HG03045 (cell line): ENCODE measurements at regions not wholly inside any gene's neighbourhood (a gene's known extent, or its start where the extent isn't known, plus 50 kb on each side); places are given as distances from the start of the nearest gene placed in this dataset.
"Not testable (repeated sequence)": the region's sequence is repeated elsewhere in the genome, so short reads cannot be mapped to it uniquely, and the experiment has no call there.

Source experiments
- ATAC-seq: cut with Tn5 transposase; IDR thresholded peaks from one replicate; pipeline ENCODE4 v1.9.1; 2021; ENCODE audit warnings: mild to moderate bottlenecking, moderate library complexity; ENCODE audit not compliant: unreplicated experiment

DNA sequence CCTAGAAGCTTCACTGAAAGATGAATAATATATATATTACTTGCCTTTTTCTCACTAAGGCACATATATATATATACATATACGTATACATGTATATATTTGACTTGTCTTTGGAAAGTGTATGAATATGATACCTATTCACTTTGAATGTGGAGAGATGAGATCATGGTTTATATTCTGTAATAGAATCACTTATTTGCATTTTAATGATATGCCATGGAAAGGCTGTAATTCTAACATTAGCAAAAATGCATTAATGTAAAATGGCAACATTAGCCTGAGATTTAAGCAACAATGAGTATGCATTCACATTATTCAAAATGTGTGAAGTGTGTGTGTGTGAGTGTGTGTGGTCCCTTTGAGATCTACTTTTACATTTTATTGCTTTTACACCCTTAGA is 54.5 kb upstream of the PRKD1 start:
- no peak for ATAC-seq

DNA sequence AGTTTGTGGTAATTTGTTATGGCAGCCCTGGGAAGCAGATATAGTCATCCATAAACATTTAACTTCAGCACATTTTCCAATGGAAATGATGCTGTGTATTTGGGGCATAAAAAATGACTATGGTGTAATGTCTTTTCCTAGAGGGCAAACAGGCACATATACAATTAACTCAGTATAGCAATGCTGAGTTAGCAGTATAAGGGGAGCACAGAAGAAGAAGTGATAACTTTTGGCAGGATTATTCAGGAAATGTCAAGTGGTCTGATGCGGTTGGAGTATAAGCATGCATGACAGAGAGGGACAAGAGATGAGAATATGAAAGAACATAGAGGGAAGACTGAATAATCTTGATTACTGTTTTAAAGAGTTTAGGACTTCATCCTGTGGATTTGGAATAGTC is 55.3 kb upstream of the PRKD1 start:
- ATAC-seq: no peak

DNA sequence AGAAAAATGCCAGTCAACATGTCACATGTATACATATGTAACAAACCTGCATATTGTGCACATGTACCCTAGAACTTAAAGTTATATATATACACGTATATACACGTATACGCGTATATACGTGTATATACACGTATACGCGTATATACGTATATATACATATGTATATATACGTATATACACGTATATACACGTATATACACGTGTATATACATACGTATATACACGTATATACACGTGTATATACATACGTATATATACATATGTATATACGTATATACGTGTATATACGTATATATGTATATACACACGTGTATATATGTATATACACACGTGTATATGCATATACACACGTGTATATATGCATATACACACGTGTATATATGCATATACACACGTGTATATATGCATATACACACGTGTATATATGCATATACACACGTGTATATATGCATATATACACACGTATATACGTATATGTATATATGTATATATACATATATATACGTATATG is 62.8 kb upstream of the PRKD1 start:
- not testable (repeated sequence) for ATAC-seq

DNA sequence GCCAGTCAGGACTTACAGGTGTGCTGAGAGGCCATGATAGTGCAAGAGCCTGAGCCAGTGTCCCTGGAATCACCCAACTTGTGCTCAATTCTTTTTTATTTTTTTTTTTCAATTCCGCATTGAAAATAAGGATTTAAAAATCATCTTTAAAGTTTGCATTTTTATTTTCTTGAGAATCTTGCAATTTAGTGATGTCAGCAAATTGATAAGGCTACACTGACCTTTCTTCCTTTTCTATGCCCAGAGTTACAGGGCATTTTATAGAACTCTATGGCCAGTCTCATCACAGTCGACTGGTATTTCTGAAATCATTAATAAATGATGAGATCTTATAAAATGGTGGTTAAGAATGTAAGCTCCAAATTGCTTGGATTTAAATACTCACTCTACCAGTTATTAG is 63.3 kb upstream of the PRKD1 start:
- ATAC-seq: no peak

DNA sequence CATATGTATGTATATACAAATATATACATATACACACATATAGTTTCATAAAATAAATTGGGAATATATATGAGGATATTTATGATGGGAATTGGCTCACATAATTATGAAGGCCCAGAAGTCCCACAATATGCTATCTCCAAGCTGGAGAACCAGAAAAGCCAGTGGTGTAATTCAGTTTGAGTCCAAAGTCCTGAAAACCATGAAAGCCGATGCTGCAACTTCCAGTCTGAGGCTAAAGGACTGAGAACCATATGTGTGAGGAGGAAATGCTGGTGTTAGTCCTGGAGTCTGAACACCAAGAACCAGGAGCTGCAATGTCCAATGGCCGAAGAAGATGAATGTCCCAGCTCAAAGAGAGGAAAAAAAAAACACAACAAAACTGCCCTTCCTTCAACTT is 65.5 kb upstream of the PRKD1 start:
- ATAC-seq: no peak

DNA sequence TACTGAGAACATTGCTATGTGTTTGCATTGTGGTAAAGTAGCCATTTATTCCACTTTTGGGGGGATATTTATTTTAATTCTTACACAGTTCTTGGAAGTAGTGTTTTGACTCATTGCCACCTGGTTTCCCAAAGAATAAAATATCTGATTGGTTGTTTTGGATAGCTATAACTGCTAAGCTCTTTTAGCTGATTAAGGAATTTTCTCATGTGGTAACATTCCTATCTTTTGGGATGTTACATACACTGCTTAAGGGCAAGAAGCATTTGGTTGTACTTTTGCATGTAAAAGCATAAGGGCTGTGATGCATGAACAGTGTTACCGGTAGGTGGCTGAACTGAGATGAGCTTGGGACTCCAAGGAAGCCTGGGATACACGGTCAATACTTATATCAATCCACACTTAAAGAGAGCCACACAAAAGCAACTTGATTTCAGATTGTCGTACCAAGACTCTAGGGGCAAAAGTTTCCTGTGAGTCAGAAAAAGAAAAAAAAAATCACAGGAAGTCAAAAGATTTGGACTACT is 71.4 kb upstream of the PRKD1 start:
- ATAC-seq: no peak

DNA sequence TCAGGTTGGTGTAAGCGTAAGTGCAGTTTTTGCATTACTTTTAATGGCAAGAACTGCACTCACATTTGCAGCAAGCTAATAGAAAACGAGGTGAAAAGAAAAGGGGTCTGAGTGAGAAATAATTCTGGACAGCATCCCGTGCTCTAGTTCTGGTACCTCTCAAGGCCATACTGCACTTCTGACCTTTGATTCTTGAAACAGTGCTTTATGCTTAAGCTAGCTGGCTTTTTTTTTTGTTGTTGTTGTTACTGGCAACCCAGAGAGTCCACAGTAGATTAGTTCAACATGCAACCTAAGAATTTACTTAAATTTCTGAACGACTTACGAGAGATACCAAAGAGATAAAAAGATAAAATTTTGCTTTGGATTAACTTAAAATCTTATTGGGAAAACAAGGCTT is 75.2 kb upstream of the PRKD1 start:
- ATAC-seq: no peak

DNA sequence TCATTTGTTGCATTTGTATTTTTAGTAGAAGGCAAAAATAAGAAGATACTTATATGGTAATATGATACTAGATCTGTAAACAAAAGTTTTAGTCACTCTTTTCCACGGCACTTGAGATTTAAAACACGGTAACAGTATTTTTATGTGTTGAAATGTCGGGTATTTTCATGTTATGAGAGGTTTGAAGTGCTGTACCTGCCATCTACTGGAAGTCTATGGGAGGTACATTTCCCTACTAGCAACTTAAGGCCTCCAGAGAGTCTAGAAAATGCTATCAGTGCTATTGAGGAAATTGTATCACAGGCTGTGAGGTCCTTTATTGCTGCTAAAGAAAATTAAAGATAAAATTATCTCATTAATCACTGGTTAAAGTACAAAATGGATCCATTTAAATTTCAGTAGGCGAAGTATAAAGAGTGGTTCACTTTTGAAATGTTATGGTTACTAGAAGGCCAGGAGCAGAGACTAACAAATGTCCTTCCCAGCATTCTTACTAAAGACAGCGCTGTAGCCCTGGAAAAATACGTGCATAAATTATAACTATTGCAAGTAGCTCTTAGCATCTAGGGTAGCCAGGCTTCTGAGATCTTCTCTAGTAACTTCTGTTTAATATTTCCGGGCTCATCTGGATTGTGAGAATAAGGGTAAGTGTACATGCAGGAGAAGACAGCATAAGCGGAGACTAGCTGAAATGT is 77.6 kb upstream of the PRKD1 start:
- no peak for ATAC-seq

DNA sequence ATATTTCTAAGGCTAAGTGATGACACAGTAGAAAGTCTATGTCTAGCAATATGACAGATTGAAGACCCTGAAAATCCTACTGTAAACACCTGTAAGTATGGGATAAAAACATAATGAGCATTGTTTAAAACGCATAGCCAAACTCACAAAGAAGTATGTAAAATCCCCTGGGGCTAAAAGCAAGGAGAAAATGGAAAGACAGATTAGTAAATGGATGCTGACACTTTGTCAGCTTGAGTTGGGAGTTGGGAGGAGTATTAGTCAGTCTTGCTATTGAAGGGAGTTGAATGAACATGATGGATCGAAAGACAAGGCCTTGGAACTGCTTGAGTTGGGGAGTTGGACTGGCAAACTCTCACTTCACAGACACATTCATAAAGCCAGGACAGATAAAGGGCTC is 79.0 kb upstream of the PRKD1 start:
- no peak for ATAC-seq

DNA sequence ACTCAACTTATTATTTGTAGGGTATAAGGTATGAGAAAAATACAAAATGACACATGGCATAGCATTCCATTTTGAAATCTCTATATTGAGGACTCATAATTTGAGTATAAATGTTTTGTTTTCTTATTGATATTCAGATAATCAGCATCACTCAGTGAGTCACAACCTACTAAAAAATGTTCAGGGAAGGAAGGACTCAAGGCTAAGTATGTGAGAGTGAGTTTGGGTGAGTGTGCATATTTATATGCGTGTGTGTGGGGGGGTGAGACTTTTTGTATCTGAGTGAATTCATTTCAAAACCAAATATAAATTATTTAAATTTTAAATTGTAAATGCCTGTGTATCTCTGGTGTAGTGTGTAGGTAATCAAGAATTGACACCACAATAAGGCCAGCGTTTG is 87.8 kb upstream of the PRKD1 start:
- no peak for ATAC-seq

DNA sequence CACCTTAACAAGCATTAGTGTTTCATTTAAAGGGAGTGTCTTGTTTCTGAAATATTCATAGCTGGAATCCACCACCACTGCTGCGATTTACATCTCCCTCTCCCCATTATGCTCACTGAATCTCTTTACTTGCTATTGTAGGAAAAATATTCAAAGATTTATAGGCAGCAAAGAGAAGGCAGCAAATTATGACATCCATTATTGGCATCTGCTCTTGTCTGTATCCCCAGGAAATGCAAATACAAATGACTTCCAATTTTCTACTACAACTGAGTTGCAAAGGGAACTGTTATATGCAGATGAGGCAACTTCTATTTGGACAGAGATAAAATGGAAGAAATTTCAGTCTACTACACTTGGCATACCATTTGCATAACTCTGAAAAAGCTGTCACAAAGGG is 88.4 kb upstream of the PRKD1 start:
- no peak for ATAC-seq

DNA sequence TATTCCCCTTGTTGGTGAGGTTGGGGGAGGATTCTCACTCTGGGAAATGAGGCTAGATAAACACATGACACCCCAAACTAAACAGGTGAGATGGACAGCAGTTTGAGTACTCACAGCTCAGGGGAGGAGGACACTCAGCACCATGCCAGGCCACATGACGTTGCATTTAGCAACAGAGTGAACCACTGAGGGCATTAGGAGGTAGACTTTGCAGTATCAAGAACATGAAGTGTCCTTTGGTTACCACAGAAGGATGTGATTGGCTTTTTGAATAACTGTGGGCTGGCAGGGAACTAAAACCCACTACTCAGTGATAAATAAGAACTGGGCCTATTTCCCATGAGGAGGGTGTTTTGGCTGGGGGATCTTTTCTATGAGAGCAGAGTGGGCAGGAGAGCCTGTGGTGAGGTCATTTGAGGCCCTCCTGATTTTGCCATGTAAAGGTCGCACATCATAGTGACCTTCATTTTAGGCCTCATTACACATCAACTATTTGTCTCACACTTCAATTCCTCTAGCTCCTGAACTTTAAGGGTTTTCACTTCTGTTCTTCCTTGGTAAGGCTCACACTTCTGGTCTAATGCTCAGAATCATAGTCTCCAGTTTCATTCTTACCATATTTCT is 89.8 kb upstream of the PRKD1 start:
- no peak for ATAC-seq

DNA sequence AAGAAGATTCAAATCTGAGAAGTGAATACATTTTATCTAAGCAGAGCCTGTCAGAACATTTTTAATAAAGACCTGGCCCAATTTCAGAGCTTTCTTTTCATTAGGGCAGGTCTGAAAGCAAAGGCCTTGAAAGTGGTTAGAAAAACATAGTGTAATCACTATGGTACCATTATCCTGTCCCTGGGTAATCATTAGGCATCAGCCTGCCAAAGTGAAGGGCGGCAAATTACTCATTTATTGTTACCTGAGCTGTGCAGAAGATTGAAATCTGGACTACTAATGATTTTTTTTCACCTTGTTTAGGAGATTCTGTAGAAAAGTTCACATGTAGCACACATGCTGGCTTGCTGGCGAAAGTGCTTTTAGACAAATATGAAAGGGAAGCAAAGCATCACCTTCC is 92.6 kb upstream of the PRKD1 start:
- no peak for ATAC-seq

DNA sequence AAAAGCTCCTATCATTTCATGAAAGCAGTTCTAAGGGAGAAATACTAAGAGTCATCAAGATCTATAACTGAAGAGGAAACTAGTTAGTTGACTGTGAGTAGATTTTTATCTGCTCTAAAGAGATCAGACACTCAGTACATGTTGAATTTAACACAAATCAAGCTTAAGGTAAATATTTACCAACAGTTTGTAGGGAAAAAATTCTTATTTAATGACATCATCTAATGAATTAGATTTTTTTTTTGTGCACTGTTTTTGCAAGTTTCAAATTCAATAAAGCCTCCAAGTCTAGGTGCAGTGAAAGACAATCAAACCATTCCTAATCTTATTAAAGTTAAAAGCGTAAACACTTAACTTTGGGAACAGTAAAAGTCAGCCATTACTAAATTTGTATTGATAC is 93.0 kb upstream of the PRKD1 start:
- ATAC-seq: no peak

DNA sequence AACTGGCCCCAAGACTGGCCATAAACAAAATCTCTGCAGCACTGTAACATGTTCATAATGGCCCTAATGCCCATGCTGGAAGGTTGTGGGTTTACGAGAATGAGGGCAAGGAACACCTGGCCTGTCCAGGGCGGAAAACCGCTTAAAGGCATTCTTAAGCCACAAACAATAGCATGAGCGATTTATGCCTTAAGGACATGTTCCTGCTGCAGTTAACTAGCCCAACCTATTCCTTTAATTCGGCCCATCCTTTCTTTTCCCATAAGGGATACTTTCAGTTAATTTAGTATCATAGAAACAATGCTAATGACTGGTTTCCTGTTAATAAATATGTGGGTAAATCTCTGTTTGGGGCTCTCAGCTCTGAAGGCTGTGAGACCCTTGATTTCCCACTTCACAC is 95.7 kb upstream of the PRKD1 start:
- ATAC-seq: not testable (repeated sequence)

DNA sequence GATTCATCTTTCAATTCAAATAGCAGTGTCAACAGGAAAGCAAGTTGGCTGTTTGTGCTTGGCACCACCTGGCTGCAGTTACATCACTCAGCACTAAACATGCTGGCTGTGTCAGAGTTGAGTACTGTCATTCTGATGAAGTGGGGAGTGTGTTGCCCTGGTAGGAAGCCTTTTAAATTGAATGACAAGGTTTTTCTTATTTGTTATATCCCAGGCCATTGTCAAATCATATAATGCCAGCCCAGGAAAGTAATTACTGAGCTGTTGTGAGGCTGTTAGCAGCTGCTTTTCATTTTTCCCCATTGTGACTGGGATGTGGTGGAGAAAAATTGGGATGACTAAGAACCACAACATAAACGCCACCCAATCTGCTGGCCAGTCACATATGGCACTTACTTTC is 106.5 kb upstream of the PRKD1 start:
- ATAC-seq: no peak

DNA sequence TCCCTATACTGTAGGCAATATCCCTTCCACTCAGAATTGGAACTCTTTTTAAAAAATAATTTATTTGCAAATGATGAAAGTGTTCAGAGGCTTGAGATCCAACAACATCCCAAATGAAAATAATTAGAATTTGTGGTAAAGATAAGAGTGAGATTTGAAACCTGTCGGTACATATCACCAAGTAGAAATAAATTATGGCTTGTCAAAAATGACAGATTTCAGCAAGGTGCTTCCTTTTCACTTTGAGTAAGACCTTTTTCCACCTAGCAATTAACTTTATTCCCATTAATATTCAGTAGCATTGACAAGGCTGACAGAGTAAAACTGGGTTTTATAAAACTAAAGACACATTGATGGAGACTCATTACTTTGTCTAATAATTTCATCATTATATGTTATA is 107.7 kb upstream of the PRKD1 start:
- no peak for ATAC-seq

DNA sequence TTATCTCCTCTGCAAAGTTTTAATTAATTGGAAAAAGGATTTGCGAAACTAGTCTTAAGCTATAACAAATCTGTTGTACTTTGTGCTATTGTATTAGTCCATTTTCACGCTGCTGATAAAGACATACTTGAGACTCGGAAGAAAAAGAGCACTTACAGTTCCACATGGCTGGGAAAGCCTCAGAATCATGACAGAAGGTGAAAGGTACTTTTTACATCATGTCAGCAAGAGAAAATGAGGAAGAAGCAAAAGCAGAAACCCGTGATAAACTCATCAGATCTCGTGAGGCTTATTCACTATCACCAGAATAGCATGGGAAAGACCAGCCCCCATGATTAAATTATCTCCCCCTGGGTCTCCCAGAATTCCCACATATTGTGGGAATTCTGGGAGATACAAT is 118.1 kb upstream of the PRKD1 start:
- no peak for ATAC-seq

DNA sequence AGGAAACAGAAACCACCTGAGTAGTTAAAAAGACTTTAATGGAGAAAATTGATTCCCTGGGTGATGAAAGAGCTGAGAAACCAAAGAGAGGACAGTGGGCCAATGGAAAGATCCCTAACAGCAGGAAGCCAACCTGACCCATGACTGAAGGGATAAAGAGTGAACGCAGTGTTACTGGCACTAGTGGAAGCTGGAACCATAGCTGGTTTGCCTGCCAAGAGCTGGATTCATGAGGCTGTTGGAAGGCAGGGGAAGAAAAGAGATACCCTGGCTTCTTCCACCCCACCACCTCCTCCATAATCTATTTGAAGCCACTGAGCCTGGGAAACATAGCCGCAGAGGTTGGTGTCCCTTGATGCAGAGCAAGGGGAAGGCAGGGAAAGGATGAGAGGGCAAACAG is 125.5 kb upstream of the PRKD1 start:
- no peak for ATAC-seq

DNA sequence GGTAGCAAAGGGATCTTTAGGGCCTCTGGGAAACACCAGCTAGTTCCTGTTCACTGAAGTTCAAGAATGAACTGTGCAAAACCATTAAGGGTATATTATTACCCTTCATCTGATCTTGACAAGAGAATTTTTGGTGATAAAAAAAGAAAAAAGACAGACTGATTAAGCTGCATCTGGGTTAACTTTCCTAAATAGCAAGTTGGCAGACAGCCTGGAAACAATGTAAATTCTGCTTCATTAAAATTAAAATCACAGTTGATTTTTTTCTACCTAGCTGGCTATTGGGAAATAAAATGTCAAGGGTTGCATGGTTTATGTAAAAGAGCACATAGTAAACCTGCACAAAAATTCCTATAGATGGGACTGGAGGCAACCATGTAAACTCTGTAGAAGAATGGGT is 126.6 kb upstream of the PRKD1 start:
- ATAC-seq: no peak

DNA sequence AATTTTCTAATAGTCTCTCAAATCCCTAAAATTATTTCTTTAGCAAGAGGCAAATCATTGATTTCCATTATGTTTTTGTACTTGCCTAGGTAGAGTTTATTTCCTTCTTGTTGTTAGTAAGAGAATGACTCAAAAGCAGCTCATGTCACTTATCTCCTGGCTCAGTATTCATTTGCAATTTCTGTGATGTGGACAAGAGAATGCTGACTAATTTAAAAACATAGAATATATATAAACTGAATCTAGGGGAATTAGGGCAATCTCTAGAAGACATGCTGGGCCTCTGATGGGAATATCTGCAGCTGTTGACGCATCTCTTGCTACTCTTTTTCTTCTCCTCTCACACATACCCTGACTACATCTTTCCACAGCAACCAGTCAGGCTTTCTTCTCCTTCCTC is 130.8 kb upstream of the PRKD1 start:
- ATAC-seq: no peak

DNA sequence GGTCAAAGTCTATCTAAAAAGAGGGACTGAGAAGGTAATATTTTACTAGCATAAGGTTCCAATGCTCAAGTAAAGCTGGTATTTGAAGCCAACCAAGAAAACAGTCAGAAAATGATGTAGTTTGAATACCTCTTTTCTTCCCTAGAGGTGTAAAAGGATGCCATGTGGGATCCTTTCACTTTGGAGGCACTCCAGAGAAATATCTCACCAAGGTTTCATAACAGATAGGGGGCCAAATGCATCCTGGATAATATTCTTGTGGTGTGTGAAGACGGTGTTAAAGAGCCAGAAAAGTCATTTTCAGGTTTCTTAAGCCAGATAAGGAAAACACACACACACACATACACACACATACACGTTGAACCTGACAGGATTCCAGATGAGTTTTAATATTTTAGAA is 136.1 kb upstream of the PRKD1 start:
- no peak for ATAC-seq

DNA sequence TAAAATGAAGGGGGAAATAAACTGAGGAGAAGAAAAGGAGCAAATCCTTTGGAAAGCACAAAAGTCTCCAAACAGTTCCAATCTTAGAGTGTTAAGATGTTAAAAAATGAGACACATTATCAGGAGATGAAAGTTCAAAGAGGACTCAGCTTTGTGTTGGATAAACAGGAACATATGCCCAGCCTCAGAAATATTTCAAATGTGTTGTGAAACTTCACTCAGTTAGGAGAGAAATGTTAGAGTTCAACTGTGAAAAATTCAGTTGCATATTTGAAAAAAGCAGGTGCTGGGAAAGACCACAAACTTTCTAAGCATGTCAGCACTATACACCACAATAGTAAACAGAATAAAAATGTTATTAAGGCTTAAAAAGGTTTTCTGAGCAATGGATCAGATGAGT is 136.8 kb upstream of the PRKD1 start:
- ATAC-seq: no peak
